Right cardiac atrium (tissue), 5 donors: ENCODE measurements at regions not wholly inside any gene's neighbourhood (a gene's known extent, or its start where the extent isn't known, plus 50 kb on each side); places are given as distances from the start of the nearest gene placed in this dataset.
A peak's percentile ranks its signal among the peaks of the same experiment; 100 is the strongest.

ENCODE experiments used
- ATAC-seq, 2 donors: fragments of 200-7000 bp; cut with Tn5 transposase; one replicate each; pipeline versions ENCODE4 v1.8.0 to v1.9.1; 2020; ENCODE audit warnings: moderate library complexity in 2 of 2, mild to moderate bottlenecking in 1 of 2
- DNase-seq, 3 donors: peaks; one replicate each; pipeline ENCODE4 v3.0.0-alpha.2; 2020
- H3K27ac ChIP-seq: one replicate; pipeline ENCODE4 v1.5.1; 2013; ENCODE audit warnings: mild to moderate bottlenecking, low read length, control low read depth, moderate library complexity
- H3K27me3 ChIP-seq: one replicate; pipeline ENCODE4 v1.6.1; 2013; ENCODE audit not compliant: control insufficient read depth, insufficient read depth
- H3K4me1 ChIP-seq: one replicate; pipeline ENCODE4 v1.6.1; 2013; ENCODE audit warnings: low read length; ENCODE audit not compliant: control insufficient read depth, insufficient read depth
- H3K4me3 ChIP-seq: one replicate; pipeline ENCODE4 v1.5.1; 2013; ENCODE audit warnings: low read length, control low read depth
- H3K9me3 ChIP-seq: one replicate; pipeline ENCODE4 v1.6.1; 2013; ENCODE audit warnings: low read length; ENCODE audit not compliant: control insufficient read depth
- WGBS: extraction: QIAGEN DNeasy Blood & Tissue Kit; methylation state at CpG from one replicate; pipeline ENCODE4 v1.1.7; 2013; 5-methylcytosine and 5-hydroxymethylcytosine counted together
- intact Hi-C, 4 donors: fragments of 100-400 bp; cut with DNase I; formaldehyde crosslinking; loops; one replicate each; pipeline versions ENCODE4 v1.11.0 to v1.14.0; 2022 to 2023
- donor health status: healthy with polysubstance abuse.
- donor health status: DM: no; HTN: yes; CAD: no.
- donor health status: DM: no; HTN: no; CAD: no.
- donor health status: DM: no; HTN: yes; CAD: no; lungs with severe emphysema.
- donor health status: DM: yes; HTN: yes; CAD: no.

- ATAC-seq (no peak), DNase-seq (no peak)
- no peaks in the 10 kb centered on the region for H3K4me1 ChIP-seq
- H3K27ac ChIP-seq: no peak overlapping the region
- intact Hi-C loops: no loop called here
- H3K9me3 ChIP-seq: peaks cover 2% of the 10 kb centered on the region
- H3K27me3 ChIP-seq: no peaks in the 10 kb centered on the region
- no peak overlapping the region for H3K4me3 ChIP-seq
These were observed 475.0 kb upstream of the PCDH7 start for GRCh38 chr4:30245140-30245539.

GRCh38 chr4:30256116-30256832 is 463.9 kb upstream of the PCDH7 start:
- intact Hi-C loops: no loop called here
- WGBS: 88% methylated on average over 3 of the region's 3 CpGs
- no peak for ATAC-seq

GRCh38 chr4:30258949-30259348 is 461.2 kb upstream of the PCDH7 start:
- Histone ChIP-seq H3K9me3 (no peaks in the 10 kb centered on the region), H3K27me3 (no peaks in the 10 kb centered on the region), H3K27ac (no peak overlapping the region), H3K4me3 (no peak overlapping the region), H3K4me1 (no peaks in the 10 kb centered on the region)
- intact Hi-C loops: no loop called here
- WGBS: 53% methylated on average over 3 of the region's 3 CpGs
- no peak for DNase-seq
- ATAC-seq: no peak

More at GRCh38 chr4:30256116-30256832, 463.9 kb upstream of the PCDH7 start:
- no peaks in the 10 kb centered on the region for H3K27me3 ChIP-seq
- H3K4me3 ChIP-seq: no peak overlapping the region
- no peak for DNase-seq
- H3K27ac ChIP-seq: no peak overlapping the region
- no peaks in the 10 kb centered on the region for H3K9me3 ChIP-seq
- no peaks in the 10 kb centered on the region for H3K4me1 ChIP-seq

GRCh38 chr4:30262379-30262778 is 457.8 kb upstream of the PCDH7 start:
- H3K4me1 ChIP-seq: no peaks in the 10 kb centered on the region
- H3K27ac ChIP-seq: no peak overlapping the region
- intact Hi-C loops: no loop called here
- no peak overlapping the region for H3K4me3 ChIP-seq
- H3K27me3 ChIP-seq: no peaks in the 10 kb centered on the region
- H3K9me3 ChIP-seq: no peaks in the 10 kb centered on the region
- ATAC-seq (no peak), DNase-seq (no peak)
- 70% methylated on average over 2 of the region's 2 CpGs for WGBS

GRCh38 chr4:30264465-30264864 is 455.7 kb upstream of the PCDH7 start:
- Histone ChIP-seq H3K4me3 (no peak overlapping the region), H3K9me3 (no peaks in the 10 kb centered on the region), H3K27me3 (no peaks in the 10 kb centered on the region), H3K4me1 (no peaks in the 10 kb centered on the region), H3K27ac (no peak overlapping the region)
- peak in 1 of 3 donors; percentile 44 for DNase-seq
- no peak for ATAC-seq
- intact Hi-C loops: no loop called here
- 89% methylated on average over 15 of the region's 15 CpGs for WGBS

GRCh38 chr4:30265716-30266115 is 454.5 kb upstream of the PCDH7 start:
- Histone ChIP-seq H3K27ac (no peak overlapping the region), H3K27me3 (no peaks in the 10 kb centered on the region), H3K4me1 (no peaks in the 10 kb centered on the region), H3K4me3 (no peak overlapping the region), H3K9me3 (no peaks in the 10 kb centered on the region)
- DNase-seq (no peak), ATAC-seq (no peak)
- WGBS: 54% methylated on average over 3 of the region's 3 CpGs
- intact Hi-C loops: no loop called here

GRCh38 chr4:30268370-30268769 is 451.8 kb upstream of the PCDH7 start:
- 72% methylated on average over 2 of the region's 2 CpGs for WGBS
- Histone ChIP-seq H3K27ac (no peak overlapping the region), H3K27me3 (no peaks in the 10 kb centered on the region), H3K4me1 (no peaks in the 10 kb centered on the region), H3K9me3 (no peaks in the 10 kb centered on the region), H3K4me3 (no peak overlapping the region)
- DNase-seq (no peak), ATAC-seq (no peak)
- intact Hi-C loops: no loop called here

GRCh38 chr4:30269850-30270249 is 450.3 kb upstream of the PCDH7 start:
- 49% methylated on average over 6 of the region's 6 CpGs for WGBS
- no peak overlapping the region for H3K4me3 ChIP-seq
- intact Hi-C loops: no loop called here

GRCh38 chr4:30281986-30282385 is 438.2 kb upstream of the PCDH7 start:
- no peak overlapping the region for H3K27ac ChIP-seq

More at GRCh38 chr4:30269850-30270249, 450.3 kb upstream of the PCDH7 start:
- H3K27ac ChIP-seq: no peak overlapping the region
- DNase-seq (no peak), ATAC-seq (no peak)
- H3K9me3 ChIP-seq: no peaks in the 10 kb centered on the region
- H3K27me3 ChIP-seq: no peaks in the 10 kb centered on the region
- no peaks in the 10 kb centered on the region for H3K4me1 ChIP-seq

GRCh38 chr4:30283336-30283735 is 436.8 kb upstream of the PCDH7 start:
- intact Hi-C loops: no loop called here
- Histone ChIP-seq H3K27me3 (no peaks in the 10 kb centered on the region), H3K9me3 (no peaks in the 10 kb centered on the region), H3K27ac (no peak overlapping the region), H3K4me3 (no peak overlapping the region), H3K4me1 (no peaks in the 10 kb centered on the region)
- DNase-seq (no peak), ATAC-seq (no peak)
- WGBS: 83% methylated on average over 3 of the region's 3 CpGs

More at GRCh38 chr4:30281986-30282385, 438.2 kb upstream of the PCDH7 start:
- DNase-seq (no peak), ATAC-seq (no peak)
- Histone ChIP-seq H3K4me3 (no peak overlapping the region), H3K9me3 (no peaks in the 10 kb centered on the region), H3K27me3 (no peaks in the 10 kb centered on the region), H3K4me1 (no peaks in the 10 kb centered on the region)
- intact Hi-C loops: no loop called here

- no peaks in the 10 kb centered on the region for H3K9me3 ChIP-seq
- 60% methylated on average over 3 of the region's 3 CpGs for WGBS
- intact Hi-C loops: no loop called here
- no peak overlapping the region for H3K27ac ChIP-seq
- no peaks in the 10 kb centered on the region for H3K27me3 ChIP-seq
- no peak for DNase-seq
- no peak for ATAC-seq
- H3K4me1 ChIP-seq: no peaks in the 10 kb centered on the region
- H3K4me3 ChIP-seq: no peak overlapping the region
These were observed 425.9 kb upstream of the PCDH7 start for GRCh38 chr4:30294295-30294694.

- Histone ChIP-seq H3K27me3 (no peaks in the 10 kb centered on the region), H3K27ac (no peak overlapping the region), H3K4me3 (no peak overlapping the region), H3K4me1 (no peaks in the 10 kb centered on the region), H3K9me3 (no peaks in the 10 kb centered on the region)
- intact Hi-C loops: no loop called here
- WGBS: 81% methylated on average over 5 of the region's 5 CpGs
- DNase-seq (no peak), ATAC-seq (no peak)
These were observed 424.5 kb upstream of the PCDH7 start for GRCh38 chr4:30295652-30296051.
